ENCODE measurements at regions not wholly inside any gene's neighbourhood (a gene's known extent, or its start where the extent isn't known, plus 50 kb on each side); places are given as distances from the start of the nearest gene placed in this dataset.

- H2BK5ac ChIP-seq (ENCODE audit: low read length) = no peak overlapping the region
- H3K9ac ChIP-seq (ENCODE audit: low read depth, low read length, poor library complexity) = no peak overlapping the region
- no peak overlapping the region for H2BK15ac ChIP-seq (ENCODE audit: low read length)
- H2AFZ ChIP-seq (ENCODE audit: low read length) = peak overlapping the region; percentile 26
- H3K4me3 ChIP-seq (ENCODE audit: low read length in 2 of 2) = no peak overlapping the region
- no peak overlapping the region for H3K14ac ChIP-seq (ENCODE audit: low read length)
- H3K27me3 ChIP-seq (ENCODE audit: control insufficient read depth in 3 of 3, insufficient read depth in 3 of 3, low read depth in 1 of 3, low read length in 3 of 3) = no peaks in the 10 kb centered on the region
- H3K4me1 ChIP-seq (ENCODE audit: control insufficient read depth in 2 of 2, insufficient read depth in 1 of 2, low read depth in 1 of 2, low read length in 2 of 2) = peaks cover 3 to 15% of the 10 kb centered on the region in 2 donors
- H4K8ac ChIP-seq (ENCODE audit: low read depth, low read length) = no peak overlapping the region
- H2BK120ac ChIP-seq (ENCODE audit: low read depth, low read length) = no peak overlapping the region
- no peak overlapping the region for H3K18ac ChIP-seq (ENCODE audit: low read length)
- no peaks in the 10 kb centered on the region for H3K36me3 ChIP-seq (replicated peaks in 1 of 2; ENCODE audit: control insufficient read depth in 2 of 2, insufficient read depth in 2 of 2, low read length in 2 of 2)
- no peak overlapping the region for H2AK5ac ChIP-seq (ENCODE audit: low read depth, low read length)
- H3K9me3 ChIP-seq (replicated peaks in 1 of 2; ENCODE audit: control insufficient read depth in 2 of 2, insufficient read depth in 1 of 2, low read depth in 1 of 2, low read length in 2 of 2) = no peaks in the 10 kb centered on the region
- no peak overlapping the region for H3K23ac ChIP-seq (ENCODE audit: low read depth, low read length, poor library complexity)
- no peak overlapping the region for H4K91ac ChIP-seq (ENCODE audit: low read depth, low read length, poor library complexity)
- H3K4ac ChIP-seq (ENCODE audit: low read length) = no peak overlapping the region
- no peak overlapping the region for H3K4me2 ChIP-seq (ENCODE audit: insufficient read depth, low read length, poor library complexity, severe bottlenecking)
- no peak overlapping the region for H3K27ac ChIP-seq (replicated peaks; ENCODE audit: low read length)
- no peak for DNase-seq (ENCODE audit: low spot score)
- no CpG with 5 or more reads among the region's 3 CpGs for WGBS, 2 donors (ENCODE audit: extremely low coverage in 2 of 2, insufficient read length in 2 of 2, insufficient replicate concordance in 1 of 2)
- no peak overlapping the region for H2BK12ac ChIP-seq (ENCODE audit: low read length)
- no peaks in the 10 kb centered on the region for H3K79me1 ChIP-seq (ENCODE audit: low read depth, low read length)
Observed at GRCh38 chr3:167167491-167167890, 212.6 kb downstream of the ZBBX start.

DNA sequence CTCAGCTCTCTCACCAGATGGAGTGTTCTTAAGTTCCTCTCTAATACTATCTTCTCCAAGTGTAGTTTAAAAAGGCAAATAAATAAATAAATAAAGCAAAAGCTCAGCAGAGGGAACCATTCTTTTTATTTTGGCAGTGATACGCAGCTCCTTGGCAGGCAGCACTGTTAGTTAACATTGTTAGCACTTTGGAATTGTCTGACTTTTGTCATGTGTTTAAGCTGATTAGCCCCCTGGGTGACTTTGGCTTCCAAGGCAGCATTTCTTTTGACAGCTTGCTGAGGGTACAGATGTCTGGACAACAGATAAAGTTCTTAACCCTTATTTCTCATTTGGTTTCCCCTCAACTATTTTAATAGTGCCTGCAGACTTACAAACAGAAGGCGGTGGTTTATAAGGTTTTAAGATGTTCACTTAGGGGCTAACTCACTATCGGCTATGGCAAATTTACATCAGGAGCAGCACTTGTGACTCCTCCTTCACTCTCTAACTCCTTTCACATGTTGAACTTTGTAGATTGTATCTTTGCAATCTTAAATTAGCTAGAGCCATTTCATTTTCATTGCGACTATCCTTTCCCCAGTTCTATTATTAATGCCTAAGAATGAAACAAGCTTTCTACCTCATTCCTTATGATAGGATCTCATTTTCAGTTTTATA is 213.4 kb downstream of the ZBBX start:
- Histone ChIP-seq H2AK5ac (ENCODE audit: low read depth, low read length) (no peak overlapping the region), H2BK15ac (ENCODE audit: low read length) (no peak overlapping the region), H2BK12ac (ENCODE audit: low read length) (no peak overlapping the region), H2AFZ (ENCODE audit: low read length) (peak overlapping the region; percentile 17), H3K23ac (ENCODE audit: low read depth, low read length, poor library complexity) (no peak overlapping the region), H4K91ac (ENCODE audit: low read depth, low read length, poor library complexity) (no peak overlapping the region), H4K8ac (ENCODE audit: low read depth, low read length) (no peak overlapping the region), H2BK5ac (ENCODE audit: low read length) (no peak overlapping the region), H3K4me2 (ENCODE audit: insufficient read depth, low read length, poor library complexity, severe bottlenecking) (no peak overlapping the region), H3K79me1 (ENCODE audit: low read depth, low read length) (no peaks in the 10 kb centered on the region), H3K18ac (ENCODE audit: low read length) (no peak overlapping the region), H3K27ac (replicated peaks; ENCODE audit: low read length) (no peak overlapping the region), H3K36me3 (replicated peaks in 1 of 2; ENCODE audit: control insufficient read depth in 2 of 2, insufficient read depth in 2 of 2, low read length in 2 of 2) (no peaks in the 10 kb centered on the region), H3K4me1 (ENCODE audit: control insufficient read depth in 2 of 2, insufficient read depth in 1 of 2, low read depth in 1 of 2, low read length in 2 of 2) (peaks cover 3 to 15% of the 10 kb centered on the region in 2 donors), H3K9ac (ENCODE audit: low read depth, low read length, poor library complexity) (no peak overlapping the region), H2BK120ac (ENCODE audit: low read depth, low read length) (no peak overlapping the region), H3K4me3 (ENCODE audit: low read length in 2 of 2) (no peak overlapping the region), H3K9me3 (replicated peaks in 1 of 2; ENCODE audit: control insufficient read depth in 2 of 2, insufficient read depth in 1 of 2, low read depth in 1 of 2, low read length in 2 of 2) (no peaks in the 10 kb centered on the region), H3K27me3 (ENCODE audit: control insufficient read depth in 3 of 3, insufficient read depth in 3 of 3, low read depth in 1 of 3, low read length in 3 of 3) (no peaks in the 10 kb centered on the region), H3K14ac (ENCODE audit: low read length) (no peak overlapping the region), H3K4ac (ENCODE audit: low read length) (no peak overlapping the region)
- WGBS, 2 donors (ENCODE audit: extremely low coverage in 2 of 2, insufficient read length in 2 of 2, insufficient replicate concordance in 1 of 2) = no CpG with 5 or more reads among the region's 4 CpGs
- peak; percentile 53 for DNase-seq (ENCODE audit: low spot score)

- Histone ChIP-seq H3K4ac (ENCODE audit: low read length) (no peak overlapping the region), H3K4me2 (ENCODE audit: insufficient read depth, low read length, poor library complexity, severe bottlenecking) (no peak overlapping the region), H2AK5ac (ENCODE audit: low read depth, low read length) (no peak overlapping the region), H4K91ac (ENCODE audit: low read depth, low read length, poor library complexity) (no peak overlapping the region), H3K4me3 (ENCODE audit: low read length in 2 of 2) (no peak overlapping the region), H3K14ac (ENCODE audit: low read length) (no peak overlapping the region), H2BK120ac (ENCODE audit: low read depth, low read length) (no peak overlapping the region), H3K27ac (replicated peaks; ENCODE audit: low read length) (no peak overlapping the region), H3K27me3 (ENCODE audit: control insufficient read depth in 3 of 3, insufficient read depth in 3 of 3, low read depth in 1 of 3, low read length in 3 of 3) (no peaks in the 10 kb centered on the region), H3K23ac (ENCODE audit: low read depth, low read length, poor library complexity) (no peak overlapping the region), H3K36me3 (replicated peaks in 1 of 2; ENCODE audit: control insufficient read depth in 2 of 2, insufficient read depth in 2 of 2, low read length in 2 of 2) (no peaks in the 10 kb centered on the region), H2BK12ac (ENCODE audit: low read length) (no peak overlapping the region), H4K8ac (ENCODE audit: low read depth, low read length) (no peak overlapping the region), H3K4me1 (ENCODE audit: control insufficient read depth in 2 of 2, insufficient read depth in 1 of 2, low read depth in 1 of 2, low read length in 2 of 2) (peaks cover 3 to 15% of the 10 kb centered on the region in 2 donors), H3K18ac (ENCODE audit: low read length) (no peak overlapping the region), H2BK5ac (ENCODE audit: low read length) (no peak overlapping the region), H2BK15ac (ENCODE audit: low read length) (no peak overlapping the region), H2AFZ (ENCODE audit: low read length) (peak overlapping the region; percentile 17), H3K79me1 (ENCODE audit: low read depth, low read length) (no peaks in the 10 kb centered on the region), H3K9ac (ENCODE audit: low read depth, low read length, poor library complexity) (no peak overlapping the region), H3K9me3 (replicated peaks in 1 of 2; ENCODE audit: control insufficient read depth in 2 of 2, insufficient read depth in 1 of 2, low read depth in 1 of 2, low read length in 2 of 2) (no peaks in the 10 kb centered on the region)
- DNase-seq (ENCODE audit: low spot score) = no peak
Observed at GRCh38 chr3:167166012-167166411, 214.1 kb downstream of the ZBBX start.

GRCh38 chr3:167163580-167163979 is 216.5 kb downstream of the ZBBX start:
- Histone ChIP-seq H3K4ac (ENCODE audit: low read length) (no peak overlapping the region), H3K23ac (ENCODE audit: low read depth, low read length, poor library complexity) (no peak overlapping the region), H3K27me3 (ENCODE audit: control insufficient read depth in 3 of 3, insufficient read depth in 3 of 3, low read depth in 1 of 3, low read length in 3 of 3) (no peaks in the 10 kb centered on the region), H2AFZ (ENCODE audit: low read length) (no peak overlapping the region), H4K8ac (ENCODE audit: low read depth, low read length) (no peak overlapping the region), H3K4me2 (ENCODE audit: insufficient read depth, low read length, poor library complexity, severe bottlenecking) (no peak overlapping the region), H4K91ac (ENCODE audit: low read depth, low read length, poor library complexity) (no peak overlapping the region), H3K9me3 (replicated peaks in 1 of 2; ENCODE audit: control insufficient read depth in 2 of 2, insufficient read depth in 1 of 2, low read depth in 1 of 2, low read length in 2 of 2) (no peaks in the 10 kb centered on the region), H3K18ac (ENCODE audit: low read length) (no peak overlapping the region), H2BK15ac (ENCODE audit: low read length) (no peak overlapping the region), H2BK12ac (ENCODE audit: low read length) (no peak overlapping the region), H2AK5ac (ENCODE audit: low read depth, low read length) (no peak overlapping the region), H3K4me3 (ENCODE audit: low read length in 2 of 2) (no peak overlapping the region), H3K79me1 (ENCODE audit: low read depth, low read length) (no peaks in the 10 kb centered on the region), H3K36me3 (replicated peaks in 1 of 2; ENCODE audit: control insufficient read depth in 2 of 2, insufficient read depth in 2 of 2, low read length in 2 of 2) (no peaks in the 10 kb centered on the region), H3K14ac (ENCODE audit: low read length) (no peak overlapping the region), H2BK5ac (ENCODE audit: low read length) (no peak overlapping the region), H2BK120ac (ENCODE audit: low read depth, low read length) (no peak overlapping the region), H3K4me1 (ENCODE audit: control insufficient read depth in 2 of 2, insufficient read depth in 1 of 2, low read depth in 1 of 2, low read length in 2 of 2) (peaks cover 3 to 15% of the 10 kb centered on the region in 2 donors), H3K9ac (ENCODE audit: low read depth, low read length, poor library complexity) (no peak overlapping the region), H3K27ac (replicated peaks; ENCODE audit: low read length) (no peak overlapping the region)
- no CpG with 5 or more reads among the region's 3 CpGs for WGBS, 2 donors (ENCODE audit: extremely low coverage in 2 of 2, insufficient read length in 2 of 2, insufficient replicate concordance in 1 of 2)
- no peak for DNase-seq (ENCODE audit: low spot score)
